ENCODE measurements at regions not wholly inside any gene's neighbourhood (a gene's known extent, or its start where the extent isn't known, plus 50 kb on each side); places are given as distances from the start of the nearest gene placed in this dataset.

- Mint-ChIP-seq H3K36me3 (no peaks in the 10 kb centered on the region), H3K27ac (no peak overlapping the region), H3K27me3 (no peaks in the 10 kb centered on the region), H3K4me3 (no peak overlapping the region), H3K4me1 (no peaks in the 10 kb centered on the region), H3K9me3 (peaks cover 0 to 7% (median 1%) of the 10 kb centered on the region in 7 donors)
- no peak for ATAC-seq (ENCODE audit: low read depth in 2 of 2)
- DNase-seq: no peak
Measured at GRCh38 chr7:118449797-118450567, 225.5 kb downstream of the ANKRD7 start.

GRCh38 chr7:118452128-118452527 is 227.6 kb downstream of the ANKRD7 start:
- Mint-ChIP-seq H3K4me3 (no peak overlapping the region), H3K4me1 (no peaks in the 10 kb centered on the region), H3K27ac (no peak overlapping the region), H3K36me3 (no peaks in the 10 kb centered on the region), H3K27me3 (no peaks in the 10 kb centered on the region), H3K9me3 (peaks cover 0 to 7% (median 0%) of the 10 kb centered on the region in 7 donors)
- no peak for ATAC-seq (ENCODE audit: low read depth in 2 of 2)
- no peak for DNase-seq

- no peaks in the 10 kb centered on the region for H3K36me3 Mint-ChIP-seq
- ATAC-seq (ENCODE audit: low read depth in 2 of 2): no peak
- no peaks in the 10 kb centered on the region for H3K9me3 Mint-ChIP-seq
- no peak overlapping the region for H3K4me3 Mint-ChIP-seq
- no peaks in the 10 kb centered on the region for H3K27me3 Mint-ChIP-seq
- no peaks in the 10 kb centered on the region for H3K4me1 Mint-ChIP-seq
- no peak for DNase-seq
- H3K27ac Mint-ChIP-seq: no peak overlapping the region
Measured at GRCh38 chr7:118467381-118467780, 242.9 kb downstream of the ANKRD7 start.

GRCh38 chr7:118472581-118472980 is 248.1 kb downstream of the ANKRD7 start:
- Mint-ChIP-seq H3K4me3 (no peak overlapping the region), H3K36me3 (no peaks in the 10 kb centered on the region), H3K27me3 (no peaks in the 10 kb centered on the region), H3K27ac (no peak overlapping the region), H3K9me3 (no peaks in the 10 kb centered on the region), H3K4me1 (no peaks in the 10 kb centered on the region)
- ATAC-seq (ENCODE audit: low read depth in 2 of 2) (no peak), DNase-seq (no peak)

- Mint-ChIP-seq H3K9me3 (no peaks in the 10 kb centered on the region), H3K27ac (no peak overlapping the region), H3K4me1 (no peaks in the 10 kb centered on the region), H3K36me3 (no peaks in the 10 kb centered on the region), H3K4me3 (no peak overlapping the region), H3K27me3 (no peaks in the 10 kb centered on the region)
- no peak for ATAC-seq (ENCODE audit: low read depth in 2 of 2)
- no peak for DNase-seq
Measured at GRCh38 chr7:118473271-118473670, 248.8 kb downstream of the ANKRD7 start.

GRCh38 chr7:118476036-118476435 is 251.5 kb downstream of the ANKRD7 start:
- ATAC-seq (ENCODE audit: low read depth in 2 of 2) (no peak), DNase-seq (no peak)
- Mint-ChIP-seq H3K9me3 (peaks cover 0 to 10% (median 0%) of the 10 kb centered on the region in 7 donors), H3K27me3 (no peaks in the 10 kb centered on the region), H3K4me1 (no peaks in the 10 kb centered on the region), H3K27ac (no peak overlapping the region), H3K4me3 (no peak overlapping the region), H3K36me3 (no peaks in the 10 kb centered on the region)

- H3K4me1 Mint-ChIP-seq: no peaks in the 10 kb centered on the region
- no peak overlapping the region for H3K27ac Mint-ChIP-seq
- no peak overlapping the region for H3K4me3 Mint-ChIP-seq
- no peaks in the 10 kb centered on the region for H3K27me3 Mint-ChIP-seq
- H3K36me3 Mint-ChIP-seq: peaks cover 0 to under 1% of the 10 kb centered on the region in 2 donors
- H3K9me3 Mint-ChIP-seq: peaks cover 0 to 12% (median 4%) of the 10 kb centered on the region in 7 donors
- ATAC-seq (ENCODE audit: low read depth in 2 of 2) (no peak), DNase-seq (no peak)
Measured at GRCh38 chr7:118477036-118477435, 252.5 kb downstream of the ANKRD7 start.

GRCh38 chr7:118478236-118478635 is 253.7 kb downstream of the ANKRD7 start:
- H3K27me3 Mint-ChIP-seq: no peaks in the 10 kb centered on the region
- peaks cover 2 to 19% (median 11%) of the 10 kb centered on the region in 7 donors for H3K9me3 Mint-ChIP-seq

GRCh38 chr7:118478931-118479330 is 254.4 kb downstream of the ANKRD7 start:
- Mint-ChIP-seq H3K27me3 (no peaks in the 10 kb centered on the region), H3K27ac (no peak overlapping the region)
- no peak for ATAC-seq (ENCODE audit: low read depth in 2 of 2)

More at GRCh38 chr7:118478236-118478635, 253.7 kb downstream of the ANKRD7 start:
- DNase-seq (no peak), ATAC-seq (ENCODE audit: low read depth in 2 of 2) (no peak)
- no peak overlapping the region for H3K4me3 Mint-ChIP-seq
- no peak overlapping the region for H3K27ac Mint-ChIP-seq
- H3K36me3 Mint-ChIP-seq: peaks cover 0 to 7% of the 10 kb centered on the region in 2 donors
- H3K4me1 Mint-ChIP-seq: no peaks in the 10 kb centered on the region

GRCh38 chr7:118492466-118492865 is 268.0 kb downstream of the ANKRD7 start:
- Mint-ChIP-seq H3K27me3 (no peaks in the 10 kb centered on the region), H3K36me3 (no peaks in the 10 kb centered on the region), H3K9me3 (peaks cover 0 to 3% (median 0%) of the 10 kb centered on the region in 7 donors), H3K27ac (no peak overlapping the region), H3K4me3 (no peak overlapping the region), H3K4me1 (no peaks in the 10 kb centered on the region)
- ATAC-seq (ENCODE audit: low read depth in 2 of 2): no peak
- DNase-seq: no peak

More at GRCh38 chr7:118478931-118479330, 254.4 kb downstream of the ANKRD7 start:
- H3K36me3 Mint-ChIP-seq: peaks cover 0 to 7% of the 10 kb centered on the region in 2 donors
- H3K9me3 Mint-ChIP-seq: peaks cover 2 to 19% (median 11%) of the 10 kb centered on the region in 7 donors
- H3K4me1 Mint-ChIP-seq: no peaks in the 10 kb centered on the region
- DNase-seq: no peak
- H3K4me3 Mint-ChIP-seq: no peak overlapping the region

GRCh38 chr7:118496138-118496644 is 271.7 kb downstream of the ANKRD7 start:
- H3K36me3 Mint-ChIP-seq: no peaks in the 10 kb centered on the region
- ATAC-seq (ENCODE audit: low read depth in 2 of 2) (no peak), DNase-seq (no peak)
- H3K27ac Mint-ChIP-seq: no peak overlapping the region
- H3K4me3 Mint-ChIP-seq: no peak overlapping the region
- H3K27me3 Mint-ChIP-seq: no peaks in the 10 kb centered on the region
- H3K9me3 Mint-ChIP-seq: no peaks in the 10 kb centered on the region
- no peaks in the 10 kb centered on the region for H3K4me1 Mint-ChIP-seq

GRCh38 chr7:118502235-118502634 is 277.7 kb downstream of the ANKRD7 start:
- Mint-ChIP-seq H3K4me3 (no peak overlapping the region), H3K27ac (no peak overlapping the region), H3K4me1 (no peaks in the 10 kb centered on the region), H3K27me3 (no peaks in the 10 kb centered on the region), H3K36me3 (no peaks in the 10 kb centered on the region), H3K9me3 (peaks cover 0 to 6% (median 1%) of the 10 kb centered on the region in 7 donors)
- DNase-seq: no peak
- no peak for ATAC-seq (ENCODE audit: low read depth in 2 of 2)

- no peaks in the 10 kb centered on the region for H3K27me3 Mint-ChIP-seq
- DNase-seq (no peak), ATAC-seq (ENCODE audit: low read depth in 2 of 2) (no peak)
- no peaks in the 10 kb centered on the region for H3K36me3 Mint-ChIP-seq
- H3K4me1 Mint-ChIP-seq: no peaks in the 10 kb centered on the region
- no peaks in the 10 kb centered on the region for H3K9me3 Mint-ChIP-seq
- H3K4me3 Mint-ChIP-seq: no peak overlapping the region
- H3K27ac Mint-ChIP-seq: no peak overlapping the region
Measured at GRCh38 chr7:118511146-118511545, 286.6 kb downstream of the ANKRD7 start.

GRCh38 chr7:118517275-118517674 is 292.8 kb downstream of the ANKRD7 start:
- no peak overlapping the region for H3K4me3 Mint-ChIP-seq
- no peak overlapping the region for H3K27ac Mint-ChIP-seq
- no peaks in the 10 kb centered on the region for H3K4me1 Mint-ChIP-seq
- ATAC-seq (ENCODE audit: low read depth in 2 of 2) (no peak), DNase-seq (no peak)
- no peaks in the 10 kb centered on the region for H3K27me3 Mint-ChIP-seq
- H3K9me3 Mint-ChIP-seq: peaks cover 0 to 2% (median 0%) of the 10 kb centered on the region in 7 donors
- H3K36me3 Mint-ChIP-seq: no peaks in the 10 kb centered on the region
